ENCODE measurements at regions not wholly inside any gene's neighbourhood (a gene's known extent, or its start where the extent isn't known, plus 50 kb on each side); places are given as distances from the start of the nearest gene placed in this dataset.

DNA sequence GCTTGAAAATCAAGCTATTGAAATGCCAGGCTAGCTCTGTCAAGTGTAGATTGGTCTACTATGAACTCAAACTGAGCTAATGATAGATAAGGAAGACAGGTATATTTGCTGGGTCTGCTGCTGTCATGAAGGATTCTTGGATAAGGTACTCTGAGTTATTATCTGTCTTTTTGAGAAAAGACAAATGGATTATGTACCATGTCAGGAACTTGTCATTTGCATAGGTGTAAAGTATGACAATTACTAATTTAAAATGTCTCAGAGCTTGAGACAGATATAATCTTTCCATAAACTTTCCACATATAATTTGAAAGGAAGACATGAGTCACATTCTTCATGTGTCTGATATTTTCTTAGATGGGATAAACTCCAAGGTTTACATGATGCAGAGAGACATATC lies 594.1 kb upstream of the PTPRD start:
- TF ChIP-seq POLR2A (IDR thresholded peaks at IDR 0.05; ENCODE audit: low read length) (no peak), GATA1 (IDR thresholded peaks at IDR 0.05; ENCODE audit: low read depth, low read length) (no peak)
